ENCODE measurements at regions not wholly inside any gene's neighbourhood (a gene's known extent, or its start where the extent isn't known, plus 50 kb on each side); places are given as distances from the start of the nearest gene placed in this dataset.

- Histone ChIP-seq H3K4me1 (ENCODE audit: control insufficient read depth, insufficient read depth, low read length) (peaks cover 5% of the 10 kb centered on the region), H3K27me3 (ENCODE audit: control insufficient read depth, insufficient read depth, low read length, poor library complexity, severe bottlenecking) (no peaks in the 10 kb centered on the region), H3K9ac (ENCODE audit: extremely low read depth, low read length, poor library complexity, severe bottlenecking) (no peak overlapping the region), H3K9me3 (ENCODE audit: control insufficient read depth, low read length) (no peaks in the 10 kb centered on the region), H3K27ac (ENCODE audit: low read depth, low read length) (no peak overlapping the region), H3K36me3 (ENCODE audit: control insufficient read depth, insufficient read depth, low read length) (no peaks in the 10 kb centered on the region), H3K4me3 (ENCODE audit: low read length) (no peak overlapping the region)
- H3K27ac Mint-ChIP-seq, result no peak overlapping the region
- H3K9me3 Mint-ChIP-seq, result no peaks in the 10 kb centered on the region
- peaks cover 22% of the 10 kb centered on the region for H3K4me1 Mint-ChIP-seq
- DNase-seq, result no peak
- H3K4me3 Mint-ChIP-seq, result no peak overlapping the region
- WGBS, 2 experiments (ENCODE audit: insufficient coverage in 1 of 2, insufficient read length in 1 of 2), result 94 to 100% methylated on average over 3 of the region's 3 CpGs
- H3K36me3 Mint-ChIP-seq (ENCODE audit: low read depth), result no peaks in the 10 kb centered on the region
- TF ChIP-seq CTCF (conservative IDR thresholded peaks at IDR 0.05), result no peak
- H3K27me3 Mint-ChIP-seq (ENCODE audit: insufficient read depth), result no peaks in the 10 kb centered on the region
These were observed 247.2 kb downstream of the CEMIP2 start for GRCh38 chr9:71521132-71521531.

- Mint-ChIP-seq H3K27ac (peak overlapping the region; percentile 53), H3K36me3 (ENCODE audit: low read depth) (no peaks in the 10 kb centered on the region), H3K9me3 (no peaks in the 10 kb centered on the region), H3K4me1 (peaks cover 22% of the 10 kb centered on the region), H3K27me3 (ENCODE audit: insufficient read depth) (no peaks in the 10 kb centered on the region), H3K4me3 (no peak overlapping the region)
- Histone ChIP-seq H3K36me3 (ENCODE audit: control insufficient read depth, insufficient read depth, low read length) (no peaks in the 10 kb centered on the region), H3K27ac (ENCODE audit: low read depth, low read length) (no peak overlapping the region), H3K27me3 (ENCODE audit: control insufficient read depth, insufficient read depth, low read length, poor library complexity, severe bottlenecking) (no peaks in the 10 kb centered on the region), H3K4me1 (ENCODE audit: control insufficient read depth, insufficient read depth, low read length) (peaks cover 5% of the 10 kb centered on the region), H3K4me3 (ENCODE audit: low read length) (no peak overlapping the region), H3K9ac (ENCODE audit: extremely low read depth, low read length, poor library complexity, severe bottlenecking) (no peak overlapping the region), H3K9me3 (ENCODE audit: control insufficient read depth, low read length) (no peaks in the 10 kb centered on the region)
- 13% methylated on average over 1 of the region's 1 CpG; no CpG with 5 or more reads in 1 of the 2 experiments for WGBS, 2 experiments (ENCODE audit: insufficient coverage in 1 of 2, insufficient read length in 1 of 2)
- no peak for DNase-seq
- no peak for TF ChIP-seq CTCF (conservative IDR thresholded peaks at IDR 0.05)
These were observed 249.1 kb downstream of the CEMIP2 start for GRCh38 chr9:71519098-71519696.

DNA sequence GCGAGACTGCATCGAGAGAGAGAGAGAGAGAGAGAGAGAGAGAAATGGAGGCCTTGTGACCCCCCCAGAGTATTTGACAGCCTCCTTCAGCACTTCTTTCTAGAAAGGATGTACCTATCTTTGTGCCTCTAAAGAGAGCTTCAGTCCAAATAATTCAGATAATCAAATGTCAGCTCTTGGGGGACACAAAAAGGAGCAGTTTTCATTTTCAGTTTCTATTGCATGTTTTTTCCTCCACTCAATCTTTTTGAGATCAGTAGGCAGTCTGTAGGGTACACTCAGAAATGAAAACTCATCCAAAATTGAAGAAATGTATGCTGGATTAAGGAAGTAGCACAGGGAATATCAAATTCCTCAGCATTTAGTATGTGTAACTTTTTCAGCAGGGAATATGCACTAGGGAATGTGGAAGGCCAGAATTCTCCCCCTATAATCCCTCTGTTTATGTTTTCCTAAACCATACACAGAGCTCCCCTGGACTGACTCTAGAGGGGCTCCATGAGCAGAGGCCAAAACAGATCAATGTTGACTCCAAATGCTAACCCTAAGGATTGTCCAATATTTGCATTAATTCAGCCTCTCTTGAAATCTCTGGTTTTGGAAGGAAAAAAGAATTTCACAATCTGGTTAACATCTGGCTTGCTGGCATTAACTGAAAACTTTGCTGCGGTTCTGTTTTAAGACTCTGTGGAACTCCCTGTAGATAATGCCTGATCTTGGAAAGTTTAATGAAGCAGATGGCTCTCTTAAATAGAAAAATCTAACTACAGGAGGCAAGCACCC is 250.1 kb downstream of the CEMIP2 start:
- Mint-ChIP-seq H3K4me1 (peaks cover 22% of the 10 kb centered on the region), H3K9me3 (no peaks in the 10 kb centered on the region), H3K4me3 (no peak overlapping the region), H3K36me3 (ENCODE audit: low read depth) (no peaks in the 10 kb centered on the region), H3K27ac (peak overlapping the region; percentile 53), H3K27me3 (ENCODE audit: insufficient read depth) (no peaks in the 10 kb centered on the region)
- 91 to 100% methylated on average over 1 to 3 of the region's 3 CpGs for WGBS, 2 experiments (ENCODE audit: insufficient coverage in 1 of 2, insufficient read length in 1 of 2)
- Histone ChIP-seq H3K27me3 (ENCODE audit: control insufficient read depth, insufficient read depth, low read length, poor library complexity, severe bottlenecking) (no peaks in the 10 kb centered on the region), H3K9me3 (ENCODE audit: control insufficient read depth, low read length) (no peaks in the 10 kb centered on the region), H3K9ac (ENCODE audit: extremely low read depth, low read length, poor library complexity, severe bottlenecking) (no peak overlapping the region), H3K4me1 (ENCODE audit: control insufficient read depth, insufficient read depth, low read length) (peaks cover 5% of the 10 kb centered on the region), H3K4me3 (ENCODE audit: low read length) (no peak overlapping the region), H3K36me3 (ENCODE audit: control insufficient read depth, insufficient read depth, low read length) (no peaks in the 10 kb centered on the region), H3K27ac (ENCODE audit: low read depth, low read length) (no peak overlapping the region)
- no peak for DNase-seq
- no peak for TF ChIP-seq CTCF (conservative IDR thresholded peaks at IDR 0.05)

Measured in endodermal cell (in vitro differentiated cells).